GM23338 (cell line): ENCODE measurements at regions not wholly inside any gene's neighbourhood (a gene's known extent, or its start where the extent isn't known, plus 50 kb on each side); places are given as distances from the start of the nearest gene placed in this dataset.

ENCODE experiments used
- ATAC-seq: fragments of 200-7000 bp; cut with Tn5 transposase; 3 replicates; pipeline ENCODE4 v1.9.1; 2020
- DNase-seq: peaks from one replicate; pipeline ENCODE4 v3.0.0-alpha.2; 2015; ENCODE audit warnings: low spot score
- H2AFZ ChIP-seq: fragments of 200-600 bp; sonication (generic); 2 replicates; pipeline ENCODE4 v1.8.0; 2016; ENCODE audit warnings: antibody characterized with exemption, mild to moderate bottlenecking, moderate library complexity
- H3F3A ChIP-seq: fragments of 200-600 bp; sonication (generic); replicated peaks from 2 replicates; pipeline ENCODE4 v1.8.0; 2017; ENCODE audit warnings: antibody characterized with exemption, mixed run types, low read depth
- H3K27ac ChIP-seq: fragments of 200-600 bp; sonication (generic); 2 replicates; pipeline ENCODE4 v1.6.1; 2016; ENCODE audit warnings: low read depth
- H3K27me3 ChIP-seq: fragments of 200-600 bp; sonication (generic); 2 replicates; pipeline ENCODE4 v1.8.0; 2016; ENCODE audit warnings: mild to moderate bottlenecking, mixed run types, moderate library complexity; ENCODE audit not compliant: insufficient read depth
- H3K36me3 ChIP-seq: fragments of 200-600 bp; sonication (generic); 2 replicates; pipeline ENCODE4 v1.8.0; 2016; ENCODE audit warnings: mild to moderate bottlenecking; ENCODE audit not compliant: insufficient read depth
- H3K4me1 ChIP-seq: fragments of 200-600 bp; sonication (generic); 2 replicates; pipeline ENCODE4 v1.8.0; 2016; ENCODE audit warnings: mild to moderate bottlenecking, moderate library complexity; ENCODE audit not compliant: insufficient read depth
- H3K4me2 ChIP-seq: fragments of 200-600 bp; sonication (generic); 2 replicates; pipeline ENCODE4 v1.7.1; 2017; ENCODE audit warnings: mixed run types
- H3K4me3 ChIP-seq: fragments of 200-600 bp; sonication (generic); 2 replicates; pipeline ENCODE4 v1.6.1; 2016; ENCODE audit warnings: mixed run types
- H3K79me2 ChIP-seq: fragments of 200-600 bp; sonication (generic); replicated peaks from 2 replicates; pipeline ENCODE4 v1.8.0; 2017; ENCODE audit warnings: mild to moderate bottlenecking; ENCODE audit not compliant: insufficient read depth
- H3K9me2 ChIP-seq: fragments of 200-600 bp; sonication (generic); 2 replicates; pipeline ENCODE4 v1.8.0; 2017; ENCODE audit not compliant: insufficient read depth
- H4K20me1 ChIP-seq: fragments of 200-600 bp; sonication (generic); replicated peaks from 2 replicates; pipeline ENCODE4 v1.8.0; 2017; ENCODE audit warnings: mild to moderate bottlenecking; ENCODE audit not compliant: insufficient read depth
- H3K27ac Mint-ChIP-seq: 2 replicates; pipeline ENCODE4 v1.8.0; 2020; ENCODE audit warnings: inconsistent platforms, mild to moderate bottlenecking, moderate library complexity, mixed read lengths
- H3K27me3 Mint-ChIP-seq: 3 replicates; pipeline ENCODE4 v1.8.0; 2022; ENCODE audit warnings: low read depth, mild to moderate bottlenecking, moderate library complexity, mixed read lengths, inconsistent platforms; ENCODE audit not compliant: insufficient read depth, poor library complexity
- H3K36me3 Mint-ChIP-seq: 3 replicates; pipeline ENCODE4 v1.8.0; 2021; ENCODE audit warnings: low read depth, mild to moderate bottlenecking, inconsistent platforms, moderate library complexity, mixed read lengths
- H3K4me1 Mint-ChIP-seq: 3 replicates; pipeline ENCODE4 v1.8.0; 2020; ENCODE audit warnings: mild to moderate bottlenecking, inconsistent platforms, mixed read lengths
- H3K4me3 Mint-ChIP-seq: 3 replicates; pipeline ENCODE4 v1.8.0; 2021; ENCODE audit warnings: moderate library complexity, mild to moderate bottlenecking, inconsistent platforms, mixed read lengths
- H3K9me3 Mint-ChIP-seq: 3 replicates; pipeline ENCODE4 v1.8.0; 2020; ENCODE audit warnings: moderate library complexity, mild to moderate bottlenecking, inconsistent platforms, mixed read lengths
- CREB1 ChIP-seq: fragments of 250-450 bp; sonication (Bioruptor Pico); IDR thresholded peaks from 2 replicates; pipeline ENCODE4 v1.5.0; 2020; ENCODE audit warnings: low read depth, mild to moderate bottlenecking, moderate library complexity
- ETS1 ChIP-seq: IDR thresholded peaks from 2 replicates; pipeline ENCODE4 v1.6.1; 2016; ENCODE audit warnings: antibody characterized with exemption
- EZH2 ChIP-seq: fragments of 200-600 bp; sonication (generic); IDR thresholded peaks from one replicate; pipeline ENCODE4 v1.8.0; 2017; ENCODE audit warnings: antibody characterized with exemption, mild to moderate bottlenecking, low read depth; ENCODE audit not compliant: unreplicated experiment
- EZH2phosphoT487 ChIP-seq: fragments of 200-600 bp; sonication (generic); IDR thresholded peaks from one replicate; pipeline ENCODE4 v1.8.1; 2018; ENCODE audit warnings: antibody characterized with exemption; ENCODE audit not compliant: unreplicated experiment
- JUNB ChIP-seq: IDR thresholded peaks from one replicate; pipeline ENCODE4 v1.6.1; 2016; ENCODE audit warnings: antibody characterized with exemption; ENCODE audit not compliant: unreplicated experiment
- POLR2AphosphoS5 ChIP-seq: IDR thresholded peaks from 2 replicates; pipeline ENCODE4 v1.6.1; 2016; ENCODE audit warnings: antibody characterized with exemption, low read depth
- REST ChIP-seq: IDR thresholded peaks from one replicate; pipeline ENCODE4 v1.6.1; 2018; ENCODE audit warnings: antibody characterized with exemption; ENCODE audit not compliant: unreplicated experiment
- STAT1 ChIP-seq: IDR thresholded peaks from one replicate; pipeline ENCODE4 v1.6.1; 2016; ENCODE audit warnings: antibody characterized with exemption; ENCODE audit not compliant: unreplicated experiment
- ZNF114 ChIP-seq: fragments of 250-450 bp; sonication (Bioruptor Pico); IDR thresholded peaks from 2 replicates; pipeline ENCODE4 v1.5.0; 2020; ENCODE audit warnings: mild to moderate bottlenecking, moderate library complexity
- ZNF462 ChIP-seq: fragments of 250-450 bp; sonication (Bioruptor Pico); IDR thresholded peaks from 2 replicates; pipeline ENCODE4 v1.5.0; 2020; ENCODE audit warnings: mild to moderate bottlenecking, moderate library complexity

- Histone ChIP-seq H2AFZ (peak overlapping the region; percentile 12; the same call in 1 of the 2 replicates), H3K27ac (no peak overlapping the region), H3K4me2 (no peak overlapping the region), H3K36me3 (no peaks in the 10 kb centered on the region), H4K20me1 (no peaks in the 10 kb centered on the region), H3K79me2 (no peaks in the 10 kb centered on the region), H3K9me2 (peaks cover 8% of the 10 kb centered on the region; the same call in 1 of the 2 replicates), H3K4me1 (no peaks in the 10 kb centered on the region), H3F3A (no peaks in the 10 kb centered on the region), H3K4me3 (no peak overlapping the region), H3K27me3 (no peaks in the 10 kb centered on the region)
- Mint-ChIP-seq H3K36me3 (no peaks in the 10 kb centered on the region; the same call in 2 of the 3 replicates), H3K9me3 (no peaks in the 10 kb centered on the region), H3K4me1 (no peaks in the 10 kb centered on the region), H3K4me3 (no peak overlapping the region), H3K27me3 (peaks cover 4% of the 10 kb centered on the region), H3K27ac (no peak overlapping the region; the same call in 1 of the 2 replicates)
- no peak for DNase-seq
- TF ChIP-seq JUNB (no peak), ZNF114 (CRISPR knock-in tag) (no peak), STAT1 (no peak), ZNF462 (CRISPR knock-in tag) (no peak), POLR2AphosphoS5 (no peak), EZH2 (no peak), ETS1 (no peak), EZH2phosphoT487 (no peak), CREB1 (CRISPR knock-in tag) (no peak), REST (no peak)
- no peak for ATAC-seq
Observed at GRCh38 chr18:56517196-56517595, 121.2 kb downstream of the TXNL1 start.
